ENCODE measurements at regions not wholly inside any gene's neighbourhood (a gene's known extent, or its start where the extent isn't known, plus 50 kb on each side); places are given as distances from the start of the nearest gene placed in this dataset.
A peak's percentile ranks its signal among the peaks of the same experiment; 100 is the strongest.
"Not testable (repeated sequence)": the region's sequence is repeated elsewhere in the genome, so short reads cannot be mapped to it uniquely, and the experiment has no call there.

DNA sequence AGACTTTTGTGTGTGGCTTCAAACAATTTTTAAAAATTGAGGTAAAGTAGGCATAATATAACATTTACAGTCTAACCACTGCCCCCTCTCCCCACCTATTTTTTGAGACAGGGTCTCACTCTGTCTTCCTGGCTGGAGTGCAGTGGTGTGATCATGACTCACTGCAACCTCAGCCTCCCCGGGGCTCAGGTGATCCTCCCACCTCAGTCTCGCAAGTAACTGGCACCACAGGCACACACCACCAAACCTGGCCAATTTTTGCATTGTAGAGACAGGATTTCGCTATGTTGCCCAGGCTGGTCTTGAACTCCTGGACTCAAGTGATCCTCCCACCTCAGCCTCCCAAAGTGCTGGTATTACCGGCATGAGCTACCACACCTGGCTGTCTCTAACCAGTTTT is 161.8 kb downstream of the GOSR1 start:
- not testable (repeated sequence) for DNase-seq

GRCh38 chr17:30631651-30632050 is 154.4 kb downstream of the GOSR1 start:
- not testable (repeated sequence) for DNase-seq

DNA sequence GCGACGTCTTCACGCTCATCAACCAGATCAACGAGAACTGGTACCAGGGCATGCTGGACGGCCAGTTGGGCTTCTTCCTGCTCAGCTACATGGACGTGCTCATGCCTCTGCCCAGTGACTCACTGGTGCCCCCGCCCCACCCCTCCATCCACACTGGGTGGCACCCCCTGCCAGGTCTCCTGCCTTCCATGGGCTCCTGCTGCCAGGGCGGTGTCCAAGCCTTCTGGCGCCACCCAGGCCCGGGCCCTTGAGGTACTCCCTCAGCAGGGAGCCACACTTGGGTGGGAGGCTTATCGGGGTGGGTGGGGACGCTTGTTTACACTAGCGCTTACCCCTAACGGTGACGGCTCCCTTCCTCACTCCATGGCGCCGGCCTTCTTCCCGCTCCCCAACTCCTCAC is 148.2 kb downstream of the GOSR1 start:
- DNase-seq = not testable (repeated sequence)

DNA sequence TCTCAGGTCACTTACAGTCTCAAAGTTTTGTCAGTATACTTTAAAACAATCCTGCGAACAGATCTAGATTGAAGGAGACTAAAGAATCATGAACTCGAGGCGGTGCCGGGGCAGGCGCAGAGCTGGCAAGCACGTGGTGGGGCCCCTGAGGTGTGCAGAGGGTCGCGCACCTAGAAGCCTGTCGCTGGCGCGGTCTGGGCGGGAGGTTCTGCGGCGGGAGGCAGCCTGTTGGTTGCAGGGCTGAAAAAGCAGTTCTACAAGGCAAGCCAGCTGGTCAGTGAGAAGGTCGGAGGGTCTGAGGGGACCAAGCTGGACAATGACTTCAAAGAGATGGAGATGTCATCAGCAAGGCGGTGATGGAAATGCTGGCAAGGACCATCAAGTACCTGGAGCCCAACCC is 147.0 kb downstream of the GOSR1 start:
- DNase-seq = not testable (repeated sequence)

DNA sequence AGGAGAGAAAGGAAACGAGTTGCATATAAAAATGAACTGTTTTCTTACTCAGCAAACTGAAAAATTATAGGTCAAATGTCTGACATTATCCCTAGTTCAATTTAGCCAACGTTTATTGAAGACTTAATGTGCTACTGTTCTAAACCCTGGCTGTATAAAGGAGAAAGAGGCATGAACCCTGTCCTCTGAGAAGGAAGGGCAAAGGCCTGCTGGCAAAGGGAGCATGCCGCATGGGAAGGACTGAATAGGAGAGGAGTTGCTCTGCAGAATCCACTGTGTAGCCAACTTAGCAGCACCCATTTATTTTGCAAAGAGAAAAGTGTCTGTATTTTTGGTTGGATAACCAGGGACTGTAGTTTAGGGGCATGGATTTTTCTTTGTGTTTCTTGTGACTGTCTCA is 132.5 kb downstream of the GOSR1 start:
- DNase-seq = not testable (repeated sequence)

- no peak for DNase-seq
These were observed 128.3 kb downstream of the GOSR1 start for GRCh38 chr17:30605523-30605922.

DNA sequence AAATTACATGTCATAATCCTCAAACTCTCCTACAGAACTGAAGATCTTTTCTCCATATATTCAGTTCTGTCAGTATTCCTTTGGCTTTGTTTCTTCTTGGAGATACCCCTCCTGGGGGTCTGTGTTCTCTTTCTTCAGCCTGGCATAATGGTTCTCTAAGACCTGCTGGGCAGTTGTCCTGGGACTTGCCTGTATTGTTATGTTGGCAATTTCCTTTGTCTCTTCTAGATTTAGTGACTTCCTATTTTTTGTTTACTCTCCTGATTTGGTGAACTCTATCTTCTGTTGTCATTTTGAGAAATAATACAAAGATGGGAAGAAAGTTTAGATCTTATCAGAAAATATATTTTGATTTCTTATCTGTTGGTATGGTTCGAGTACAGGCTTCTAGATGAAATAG is 127.8 kb downstream of the GOSR1 start:
- no peak for DNase-seq

DNA sequence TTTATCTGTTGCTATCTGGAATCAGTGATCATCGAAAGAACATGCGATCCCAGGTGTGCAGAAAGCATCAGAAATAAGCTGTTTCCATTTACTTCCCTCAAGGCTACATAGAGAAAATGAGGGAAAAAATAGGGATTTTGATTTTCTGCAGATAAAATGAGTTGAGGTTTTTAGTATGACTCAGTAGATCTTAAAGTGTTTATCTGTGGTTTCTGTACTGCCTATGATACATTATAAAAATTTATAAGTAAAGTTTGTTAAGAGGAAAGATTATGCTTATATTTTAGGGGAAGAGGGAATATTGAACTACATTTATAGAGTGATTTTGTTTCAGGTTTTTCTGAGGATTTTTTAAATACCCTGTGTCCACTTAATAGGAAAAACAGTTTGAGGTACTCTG is 125.2 kb downstream of the GOSR1 start:
- DNase-seq = not testable (repeated sequence)

DNA sequence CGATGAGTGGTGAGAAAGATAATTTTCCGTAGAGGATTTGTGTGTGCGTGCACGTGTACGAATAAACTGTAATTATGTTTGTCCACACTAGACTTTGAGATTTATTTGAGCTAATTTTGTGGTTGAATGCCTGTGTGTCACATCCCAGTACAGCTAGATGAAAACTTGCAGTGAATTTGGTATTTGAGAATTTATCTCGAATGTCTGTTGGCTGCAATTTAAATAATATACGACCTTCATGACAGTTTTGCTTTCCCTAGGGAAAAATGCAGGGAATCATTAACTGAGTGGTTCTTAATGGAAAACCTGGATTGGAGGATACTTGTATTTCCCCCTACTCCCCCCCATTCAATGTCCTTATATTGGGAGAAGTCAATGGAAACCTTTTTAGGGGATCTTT is 124.8 kb downstream of the GOSR1 start:
- DNase-seq = not testable (repeated sequence)

DNA sequence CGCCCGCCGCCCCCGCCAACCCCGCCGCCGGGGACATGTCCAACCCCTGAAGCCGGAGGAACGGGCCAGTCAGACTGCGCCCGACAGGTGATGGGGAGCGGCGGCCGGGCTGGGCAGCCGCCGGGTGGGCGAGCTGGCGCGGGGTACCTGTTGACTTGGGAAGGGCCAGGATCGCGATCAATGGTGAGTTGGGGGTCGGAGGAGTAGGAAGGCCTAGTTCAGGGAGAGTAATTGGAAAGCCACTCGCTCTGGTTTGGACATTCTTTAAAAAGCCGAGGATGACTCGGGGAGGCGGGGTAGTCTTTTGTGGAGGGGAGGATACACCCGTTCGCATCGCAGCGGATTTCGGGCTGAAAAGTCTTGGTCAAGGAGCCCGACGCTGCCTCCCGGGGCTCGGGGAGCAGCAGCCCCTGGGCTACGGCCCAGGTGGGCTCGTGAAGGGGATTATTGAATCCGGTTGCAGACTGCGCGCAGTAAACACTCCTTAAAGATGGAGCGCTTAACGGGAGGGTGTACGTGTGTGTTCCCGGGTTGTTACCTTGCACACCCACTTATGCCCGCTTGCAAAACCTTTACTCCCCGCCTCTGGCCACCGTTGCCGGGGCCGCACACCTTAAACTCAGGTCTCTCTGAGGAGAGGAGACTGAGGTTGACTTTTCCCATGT is 123.8 kb downstream of the GOSR1 start:
- no peak for DNase-seq

DNA sequence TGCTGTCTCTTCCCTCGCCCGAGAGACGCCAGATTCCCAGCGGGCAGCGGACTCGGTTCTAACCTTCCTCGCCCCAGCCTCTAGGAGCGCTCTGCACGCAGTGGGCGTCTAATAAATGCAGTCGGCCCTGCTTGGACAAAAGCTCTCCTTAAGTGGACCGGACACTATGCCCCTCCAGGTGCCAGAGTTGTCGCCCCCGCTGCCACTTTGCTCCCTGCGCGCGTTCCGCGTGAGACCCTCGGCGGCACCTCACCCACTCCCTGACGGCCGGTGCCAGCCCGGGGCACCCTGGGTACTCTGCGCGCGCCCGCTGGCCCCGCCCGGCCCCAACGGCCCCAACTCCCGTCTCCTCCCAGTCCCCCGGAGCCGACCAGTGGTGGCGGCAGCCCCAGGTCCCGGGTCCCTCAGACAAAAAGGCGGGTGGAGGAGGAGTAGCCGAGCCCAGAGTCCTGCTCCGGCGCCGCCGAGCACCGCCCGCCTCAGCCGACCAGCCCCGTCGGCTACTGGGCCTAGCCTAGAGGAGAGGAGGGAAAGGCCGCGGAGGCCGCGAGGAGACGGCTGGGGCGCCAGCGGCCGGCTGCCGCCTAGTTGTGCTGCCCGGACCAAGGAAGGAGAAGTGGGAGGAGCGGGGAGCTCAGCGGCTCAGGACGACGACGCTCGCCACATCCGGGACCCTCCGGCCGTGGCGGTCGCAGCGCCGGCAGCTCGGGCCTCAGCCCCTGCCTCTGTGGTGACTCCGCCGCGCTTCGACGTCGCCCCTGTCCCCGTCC is 123.0 kb downstream of the GOSR1 start:
- peak; percentile 83 for DNase-seq

DNA sequence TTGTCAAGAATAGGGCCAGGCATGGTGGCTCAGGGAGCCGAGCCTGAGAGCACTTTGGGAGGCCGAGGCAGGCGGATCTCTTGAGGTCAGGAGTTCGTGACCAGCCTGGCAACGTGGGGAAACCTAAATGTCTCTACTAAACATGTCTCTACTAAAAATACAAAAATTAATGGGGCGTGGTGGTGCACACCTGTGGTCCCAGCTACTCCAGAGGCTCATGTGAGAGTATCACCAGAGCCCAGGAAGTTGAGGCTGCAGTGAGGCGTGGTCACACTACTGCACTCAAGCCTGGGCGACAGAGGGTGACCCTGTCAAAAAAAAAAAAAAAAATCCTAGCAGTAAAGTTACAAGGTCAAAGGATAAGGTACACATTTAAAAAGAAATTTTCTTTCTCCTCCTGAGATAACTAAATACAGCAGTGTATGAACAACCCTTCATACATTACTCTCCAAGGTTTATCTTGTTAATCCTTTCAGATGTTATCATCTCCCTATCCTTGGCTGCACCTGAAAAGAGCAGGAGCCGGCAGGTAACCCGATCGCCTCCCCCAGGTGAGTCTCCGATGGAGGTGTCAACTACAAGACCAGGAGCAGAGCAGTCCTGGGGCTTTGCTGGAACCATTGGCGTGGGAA is 122.3 kb downstream of the GOSR1 start:
- DNase-seq = no peak

GRCh38 chr17:30597776-30598288 is 120.6 kb downstream of the GOSR1 start:
- DNase-seq = no peak

DNA sequence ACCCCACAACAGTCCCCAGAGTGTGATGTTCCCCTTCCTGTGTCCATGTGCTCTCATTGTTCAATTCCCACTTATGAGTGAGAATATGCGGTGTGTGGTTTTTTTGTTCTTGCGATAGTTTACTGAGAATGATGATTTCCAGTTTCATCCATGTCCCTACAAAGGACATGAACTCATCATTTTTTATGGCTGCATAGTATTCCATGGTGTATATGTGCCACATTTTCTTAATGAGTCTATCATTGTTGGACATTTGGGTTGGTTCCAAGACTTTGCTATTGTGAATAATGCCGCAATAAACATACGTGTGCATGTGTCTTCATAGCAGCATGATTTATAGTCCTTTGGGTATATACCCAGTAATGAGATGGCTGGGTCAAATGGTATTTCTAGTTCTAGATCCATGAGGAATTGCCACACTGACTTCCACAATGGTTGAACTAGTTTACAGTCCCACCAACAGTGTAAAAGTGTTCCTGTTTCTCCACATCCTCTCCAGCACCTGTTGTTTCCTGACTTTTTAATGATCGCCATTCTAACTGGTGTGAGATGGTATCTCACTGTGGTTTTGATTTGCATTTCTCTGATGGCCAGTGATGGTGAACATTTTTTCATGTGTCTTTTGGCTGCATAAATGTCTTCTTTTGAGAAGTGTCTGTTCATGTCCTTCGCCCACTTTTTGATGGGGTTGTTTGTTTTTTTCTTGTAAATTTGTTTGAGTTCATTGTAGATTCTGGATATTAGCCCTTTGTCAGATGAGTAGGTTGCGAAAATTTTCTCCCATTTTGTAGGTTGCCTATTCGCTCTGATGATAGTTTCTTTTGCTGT is 120.0 kb downstream of the GOSR1 start:
- not testable (repeated sequence) for DNase-seq

DNA sequence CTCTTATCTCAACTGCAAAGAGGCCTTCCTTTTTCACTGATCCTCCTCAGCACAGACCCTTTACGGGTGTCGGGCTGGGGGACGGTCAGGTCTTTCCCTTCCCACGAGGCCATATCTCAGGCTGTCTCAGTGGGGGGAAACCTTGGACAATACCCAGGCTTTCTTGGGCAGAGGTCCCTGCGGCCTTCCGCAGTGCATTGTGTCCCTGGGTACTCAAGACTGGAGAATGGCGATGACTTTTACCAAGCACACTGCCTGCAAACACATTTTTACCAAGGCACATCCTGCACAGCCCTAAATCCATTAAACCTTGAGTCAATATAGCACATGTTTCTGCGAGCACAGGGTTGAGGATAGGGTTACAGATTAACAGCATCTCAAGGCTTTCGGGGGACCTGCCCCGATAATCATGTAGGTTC is 117.8 kb downstream of the GOSR1 start:
- DNase-seq = not testable (repeated sequence)

DNA sequence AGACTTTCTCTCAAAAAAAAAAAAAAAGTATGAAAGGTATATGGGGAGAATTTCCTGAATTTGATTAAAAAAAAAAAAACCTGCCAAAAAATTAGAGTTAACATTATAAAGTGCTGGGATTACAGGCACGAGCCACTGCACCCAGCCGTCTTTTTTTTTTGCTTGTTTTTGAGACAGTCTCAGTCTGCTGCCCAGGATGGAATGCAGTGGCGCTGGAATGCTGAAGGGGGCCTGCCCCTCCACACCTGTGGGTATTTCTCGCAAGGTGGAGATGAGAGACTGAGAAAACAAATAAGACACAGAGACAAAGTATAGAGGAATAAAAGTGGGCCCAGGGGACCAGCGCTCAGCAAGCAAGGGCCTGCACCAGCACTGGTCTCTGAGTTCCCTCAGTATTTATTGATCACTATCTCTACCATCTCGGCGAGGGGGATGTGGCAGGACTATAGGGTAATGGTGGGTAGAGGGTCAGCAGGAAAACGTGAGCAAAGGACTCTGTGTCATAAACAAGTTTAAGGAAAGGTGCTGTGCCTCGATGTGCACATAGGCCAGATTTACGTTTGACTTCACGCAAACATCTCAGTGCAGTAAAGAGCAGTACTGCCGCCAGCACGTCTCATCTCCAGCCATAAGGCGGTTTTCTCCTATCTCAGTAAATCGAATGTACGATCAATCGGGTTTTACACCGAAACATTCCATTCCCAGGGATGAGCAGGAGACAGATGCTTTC is 117.2 kb downstream of the GOSR1 start:
- DNase-seq = no peak

DNA sequence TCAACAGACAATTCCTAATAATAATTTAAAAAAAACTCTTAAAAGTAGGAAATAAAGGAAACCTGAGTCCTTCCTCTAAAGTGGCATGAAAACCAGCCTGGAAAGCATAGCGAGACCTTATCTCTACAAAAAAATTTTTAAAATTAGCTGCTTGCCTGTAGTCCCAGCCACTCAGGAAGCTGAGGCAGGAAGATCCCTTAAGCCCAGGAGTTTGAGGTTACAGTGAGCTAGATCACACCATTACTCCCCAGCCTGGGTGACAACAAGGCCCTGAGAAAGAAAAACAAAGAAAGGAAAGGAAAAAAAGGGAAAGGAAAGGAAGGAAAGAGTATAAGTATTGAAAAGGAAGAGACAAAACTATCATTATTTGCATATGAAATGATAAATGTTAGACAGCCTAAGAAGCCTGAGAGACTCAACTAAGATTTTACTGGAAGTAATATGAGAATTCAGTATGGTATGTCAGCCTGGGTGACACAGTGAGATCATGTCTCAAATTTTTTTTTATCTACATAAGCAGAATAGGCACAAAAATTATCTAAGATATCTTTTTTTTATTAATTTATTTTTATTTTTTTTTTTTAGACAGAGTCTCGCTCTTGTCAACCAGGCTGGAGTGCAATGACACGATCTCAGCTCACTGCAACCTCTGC is 113.0 kb downstream of the GOSR1 start:
- DNase-seq = no peak

- DNase-seq = no peak
These were observed 112.2 kb downstream of the GOSR1 start for GRCh38 chr17:30589431-30589830.

GRCh38 chr17:30588798-30589247 is 111.6 kb downstream of the GOSR1 start:
- DNase-seq = no peak

- DNase-seq = no peak
These were observed 109.8 kb downstream of the GOSR1 start for GRCh38 chr17:30586818-30587595.

DNA sequence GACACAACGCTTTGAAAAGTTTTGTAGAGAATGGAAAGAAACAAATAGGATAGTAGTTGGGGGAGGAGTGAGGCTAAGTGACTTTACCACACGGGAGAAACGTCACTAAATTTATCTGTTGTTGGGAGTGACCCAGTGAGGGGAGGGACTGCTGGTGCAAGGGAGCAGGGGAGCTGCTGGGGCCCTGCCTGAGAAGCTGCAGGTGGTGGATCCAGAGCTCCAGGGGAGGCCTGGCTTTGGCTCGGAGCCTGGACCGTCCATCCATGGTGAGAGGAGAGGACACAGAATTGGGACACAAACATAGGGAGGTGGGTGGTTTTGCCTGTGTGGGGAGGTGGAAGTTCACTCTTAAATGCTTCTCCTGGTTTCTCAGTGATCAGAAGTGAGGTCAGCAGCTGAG is 107.6 kb downstream of the GOSR1 start:
- no peak for DNase-seq
